Skeletal muscle cell (primary cell): ENCODE measurements at regions not wholly inside any gene's neighbourhood (a gene's known extent, or its start where the extent isn't known, plus 50 kb on each side); places are given as distances from the start of the nearest gene placed in this dataset.

Source experiments
- DNase-seq: peaks from one replicate; pipeline ENCODE4 v3.0.0-alpha.2; 2010; ENCODE audit warnings: low read depth
- H3K4me3 ChIP-seq: 2 replicates; pipeline ENCODE4 v1.5.1; 2011; ENCODE audit warnings: low read depth, mild to moderate bottlenecking, control low read depth, low read length, moderate library complexity

DNA sequence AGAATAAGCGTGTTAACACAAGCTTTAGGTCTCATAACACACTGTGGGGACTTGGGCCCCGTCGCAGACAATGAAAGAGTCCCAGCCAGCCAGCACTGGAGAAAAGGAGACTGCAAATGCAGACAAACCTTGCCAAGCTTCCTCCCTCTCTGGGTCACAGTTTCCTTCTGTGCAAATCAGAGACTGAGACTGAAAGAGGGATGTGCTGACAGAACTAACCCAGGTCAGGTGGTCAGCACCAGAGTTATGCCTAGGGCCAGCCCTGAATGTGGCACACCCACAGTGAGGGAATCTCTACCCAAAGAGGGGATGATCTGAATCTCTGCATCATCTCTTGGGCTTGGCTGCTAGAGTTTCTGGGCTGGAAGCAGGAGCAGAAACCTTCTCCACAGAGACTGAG lies 282.3 kb upstream of the CCL2 start:
- no peak overlapping the region for H3K4me3 ChIP-seq
- no peak for DNase-seq

DNA sequence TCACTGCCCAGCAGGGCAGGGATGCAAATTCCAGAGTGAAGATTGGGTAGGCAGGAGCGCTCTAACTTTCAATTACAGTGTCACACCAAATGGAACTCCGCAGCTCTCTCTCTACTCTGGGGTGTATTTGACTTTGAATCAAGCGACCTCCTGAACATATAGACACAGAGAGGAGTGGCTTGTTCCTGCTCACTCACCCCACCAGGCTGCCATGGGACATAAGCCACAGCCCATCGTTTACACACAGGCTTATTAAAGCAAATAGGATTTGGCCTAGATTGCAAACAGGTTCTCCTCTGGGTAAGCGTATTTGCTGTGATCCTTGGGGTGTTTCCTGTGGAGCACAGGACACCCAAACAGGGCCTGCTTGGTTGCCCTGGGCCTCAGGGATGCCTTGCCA lies 281.6 kb upstream of the CCL2 start:
- DNase-seq = no peak
- H3K4me3 ChIP-seq = no peak overlapping the region

DNA sequence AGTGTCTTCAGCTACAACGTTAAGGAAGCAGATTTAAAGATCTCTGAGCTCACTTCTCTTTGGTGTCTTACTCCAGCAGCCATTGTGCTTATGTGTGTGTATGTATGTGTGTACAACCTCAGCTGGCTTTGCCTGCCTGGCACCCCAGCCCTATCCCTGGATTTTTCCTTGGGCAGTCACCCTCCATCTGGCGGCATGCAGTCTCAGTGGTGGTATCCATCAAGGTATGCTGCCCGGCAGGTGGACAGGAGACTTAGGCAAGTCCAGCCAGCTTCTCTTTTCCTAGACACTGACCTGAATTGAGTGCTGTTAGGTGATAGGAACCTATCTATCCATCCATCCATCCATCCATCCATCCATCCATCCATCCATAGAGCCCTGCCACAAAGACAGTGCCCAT lies 280.8 kb upstream of the CCL2 start:
- no peak overlapping the region for H3K4me3 ChIP-seq
- DNase-seq = no peak

DNA sequence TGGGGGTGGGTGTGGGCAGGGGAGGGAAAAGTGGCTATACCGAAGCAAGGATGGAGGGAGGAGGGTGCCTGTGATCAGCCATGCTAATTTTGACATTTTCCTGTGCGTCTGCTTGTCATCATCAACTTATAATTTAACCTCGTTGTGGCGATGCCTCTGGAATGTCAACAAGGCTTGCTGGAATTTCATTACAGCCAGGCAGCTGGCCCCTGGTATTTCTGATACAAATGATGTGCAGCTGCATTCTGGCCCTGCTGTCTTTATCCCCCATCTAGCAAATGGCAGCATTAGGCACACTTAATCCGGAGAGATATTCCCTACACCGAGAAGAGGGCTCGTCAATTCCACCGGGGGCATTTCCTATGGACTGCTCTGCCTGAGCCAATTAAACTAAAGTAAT lies 278.3 kb upstream of the CCL2 start:
- DNase-seq = no peak
- H3K4me3 ChIP-seq = no peak overlapping the region

DNA sequence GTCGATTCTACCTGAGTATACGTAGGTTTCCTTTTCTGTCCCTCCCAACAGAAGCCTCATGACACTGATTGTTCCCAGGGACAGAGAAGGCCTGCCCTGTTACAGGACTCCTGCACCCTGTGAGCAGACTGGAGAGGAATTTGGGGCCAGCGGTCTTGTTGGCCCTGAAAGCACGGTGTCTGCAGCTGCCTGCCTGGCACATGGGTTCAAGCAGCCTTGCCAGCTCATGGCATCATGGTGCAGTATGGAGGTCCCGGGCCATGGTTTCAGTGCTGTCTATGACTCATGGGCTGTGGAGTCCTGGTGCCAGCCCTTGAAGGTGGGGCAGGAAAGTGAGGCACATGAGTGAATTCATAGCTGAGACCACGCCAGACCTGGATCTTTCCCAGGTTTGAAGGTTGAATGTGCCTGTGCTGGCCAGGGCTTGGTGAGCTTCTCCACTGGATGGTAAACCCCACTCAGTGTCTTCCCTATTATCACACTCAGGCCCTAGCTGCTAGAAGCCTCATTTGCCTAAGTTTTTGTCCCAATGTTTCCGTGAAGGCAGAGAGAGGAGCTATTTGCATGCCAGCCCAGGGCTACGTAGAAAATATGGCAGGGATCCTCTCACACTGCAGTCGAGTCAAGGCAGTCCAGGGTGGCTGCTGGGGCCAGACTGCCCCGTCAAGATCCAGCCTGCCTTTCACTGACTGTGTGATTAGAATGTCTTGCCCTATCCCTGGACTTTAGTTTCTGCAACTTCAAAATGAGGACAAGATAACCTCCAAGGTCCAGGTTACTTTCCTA lies 277.2 kb upstream of the CCL2 start:
- no peak for DNase-seq
- H3K4me3 ChIP-seq = no peak overlapping the region

DNA sequence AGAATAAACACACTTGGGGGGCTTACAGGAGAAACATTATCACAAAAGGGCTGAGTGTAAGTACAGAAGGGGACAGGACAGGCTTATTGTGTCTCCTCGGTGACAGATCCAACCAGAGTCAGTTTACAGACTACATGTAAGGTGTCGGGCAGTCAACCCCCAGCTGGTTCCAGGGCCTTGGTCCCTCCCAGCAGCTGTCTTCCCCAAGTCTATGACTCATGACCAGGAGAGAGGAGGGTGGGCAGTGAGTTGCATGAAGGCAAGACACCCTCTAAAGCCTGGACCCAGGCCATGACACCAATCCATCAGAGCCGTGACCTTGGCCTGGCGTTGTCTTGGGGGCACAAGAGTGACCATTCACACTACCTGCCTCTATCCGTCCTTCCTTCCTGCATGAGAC lies 276.2 kb upstream of the CCL2 start:
- no peak overlapping the region for H3K4me3 ChIP-seq
- no peak for DNase-seq

DNA sequence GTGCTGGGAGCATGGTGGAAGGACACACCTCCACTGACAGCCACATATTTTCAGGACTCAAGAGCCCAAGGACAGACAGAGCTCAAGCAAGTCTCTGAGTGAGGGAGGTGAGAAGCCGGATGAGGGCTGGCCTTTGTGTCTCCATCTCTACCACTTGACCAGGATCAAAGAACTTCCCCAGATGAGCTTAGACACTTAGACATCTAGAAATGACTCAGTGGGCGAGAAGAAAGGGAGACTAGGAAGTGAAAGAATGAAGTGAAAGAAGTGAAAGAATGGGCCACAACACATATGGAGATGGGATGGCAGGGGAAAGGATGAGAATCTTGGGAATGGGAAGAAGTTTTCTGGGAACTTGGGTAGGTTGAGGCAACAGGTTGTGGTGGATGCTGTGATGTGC lies 274.9 kb upstream of the CCL2 start:
- no peak overlapping the region for H3K4me3 ChIP-seq
- no peak for DNase-seq

DNA sequence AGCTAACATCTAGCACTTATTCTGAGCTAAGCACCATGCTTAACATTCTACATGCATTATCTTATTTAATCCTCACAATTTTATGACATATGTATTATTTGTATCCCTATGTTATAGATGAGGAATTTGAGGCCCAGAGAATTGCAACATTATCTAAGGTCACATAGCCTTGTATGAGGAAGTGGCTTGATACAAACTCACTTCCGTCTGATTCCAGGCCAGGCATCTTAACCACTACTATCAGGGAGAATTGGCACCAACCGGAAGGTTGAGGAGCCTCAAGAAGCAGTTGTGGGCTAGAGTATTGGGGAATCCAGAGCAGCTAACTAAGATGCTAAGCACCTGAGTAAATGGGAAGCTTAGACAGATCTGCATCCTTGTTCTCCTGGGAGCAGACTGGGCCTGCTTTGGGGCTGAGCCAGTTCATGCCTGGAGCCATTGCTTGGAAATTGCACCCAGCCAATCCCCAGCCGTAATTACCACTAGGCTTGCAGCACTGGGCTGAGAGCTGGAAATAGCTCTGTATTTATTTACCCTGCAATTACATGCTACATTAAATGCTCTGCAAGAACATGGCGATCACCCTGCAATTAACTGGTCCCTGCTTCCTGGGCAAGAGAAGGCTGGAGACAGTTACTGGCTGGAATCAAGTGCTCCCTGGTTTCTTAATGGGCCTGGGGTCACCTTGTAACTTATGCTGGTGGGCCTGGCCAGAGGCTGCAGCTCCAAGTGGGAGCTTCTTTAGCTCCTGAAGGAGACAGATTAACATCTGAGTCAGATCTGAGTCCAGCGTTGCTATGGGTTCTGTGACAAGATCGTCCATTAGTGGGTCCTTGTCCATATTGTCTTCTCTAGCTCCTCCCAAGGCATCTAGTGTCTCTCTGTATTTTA lies 273.1 kb upstream of the CCL2 start:
- no peak for DNase-seq
- H3K4me3 ChIP-seq = no peak overlapping the region

DNA sequence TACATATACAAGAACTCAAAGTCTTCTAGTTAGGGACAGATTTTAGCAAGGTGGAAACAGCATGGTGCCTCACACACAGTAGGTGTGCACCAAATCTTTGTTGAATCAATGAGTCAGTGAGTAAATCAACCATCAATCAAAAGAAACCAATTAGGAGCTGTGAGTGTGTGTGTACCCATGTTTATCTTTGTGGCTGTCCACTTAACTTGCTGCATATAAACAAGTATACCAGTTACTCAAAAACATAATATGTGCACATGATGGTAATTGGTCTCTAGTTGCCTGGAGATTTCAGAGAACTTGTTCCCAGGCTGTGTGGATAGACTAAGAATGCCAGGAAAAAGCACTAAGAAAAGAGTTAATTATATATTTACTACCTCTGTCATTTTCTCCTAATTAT lies 272.2 kb upstream of the CCL2 start:
- DNase-seq = no peak
- H3K4me3 ChIP-seq = no peak overlapping the region

DNA sequence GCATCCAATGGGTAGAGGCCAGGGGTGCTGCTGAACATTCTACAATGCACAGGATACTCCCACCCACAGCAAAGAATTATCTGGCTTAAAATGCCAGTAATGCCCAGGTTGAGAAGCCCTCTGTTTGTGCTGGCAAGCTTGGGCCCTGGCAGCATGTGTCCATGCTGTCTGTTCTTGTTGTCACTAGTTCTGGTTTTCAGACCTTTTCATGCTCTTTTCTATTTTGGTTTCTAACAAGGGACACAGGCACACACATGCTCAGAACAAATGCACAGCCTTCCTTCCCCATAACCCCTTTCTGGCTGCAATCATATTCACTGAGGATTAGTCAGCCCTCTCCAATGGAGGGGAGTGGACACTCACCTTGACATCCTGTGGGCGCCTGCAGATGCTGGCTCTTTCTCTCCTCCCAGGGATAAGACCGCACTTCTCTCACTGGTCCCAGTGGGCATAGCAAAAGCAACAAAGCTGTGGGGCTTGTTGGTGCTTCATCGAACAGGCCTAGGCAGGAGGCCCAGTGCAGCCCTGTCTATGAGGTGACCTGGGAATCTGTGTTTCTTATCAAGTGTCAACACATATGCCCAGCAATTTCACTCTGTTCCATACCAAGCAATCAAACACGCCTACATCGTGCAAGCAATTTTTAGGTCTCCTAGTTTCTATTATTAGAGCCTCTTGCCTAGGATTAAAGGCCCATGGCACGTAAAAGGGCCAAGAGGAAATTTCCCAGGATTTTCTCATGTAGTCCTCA lies 271.1 kb upstream of the CCL2 start:
- no peak for DNase-seq
- no peak overlapping the region for H3K4me3 ChIP-seq

DNA sequence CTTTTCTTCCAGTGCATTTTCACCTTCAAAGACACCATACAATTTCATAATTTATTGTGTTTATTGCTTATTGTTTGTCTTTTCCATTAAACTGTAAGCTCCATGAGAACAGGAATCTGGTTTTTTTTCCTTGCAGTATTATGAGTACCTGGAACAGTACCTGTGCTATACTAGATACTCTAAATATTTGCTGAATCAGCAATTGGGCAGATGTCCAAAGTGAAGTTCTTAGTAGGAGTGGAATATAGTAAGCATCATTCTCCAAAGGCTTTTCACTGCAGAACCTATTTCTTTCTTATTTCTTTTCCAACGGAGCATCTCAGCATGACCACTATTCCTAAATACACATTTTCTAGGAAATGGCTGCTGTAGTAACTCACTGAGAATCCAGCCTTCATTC lies 269.0 kb upstream of the CCL2 start:
- H3K4me3 ChIP-seq = no peak overlapping the region
- no peak for DNase-seq

DNA sequence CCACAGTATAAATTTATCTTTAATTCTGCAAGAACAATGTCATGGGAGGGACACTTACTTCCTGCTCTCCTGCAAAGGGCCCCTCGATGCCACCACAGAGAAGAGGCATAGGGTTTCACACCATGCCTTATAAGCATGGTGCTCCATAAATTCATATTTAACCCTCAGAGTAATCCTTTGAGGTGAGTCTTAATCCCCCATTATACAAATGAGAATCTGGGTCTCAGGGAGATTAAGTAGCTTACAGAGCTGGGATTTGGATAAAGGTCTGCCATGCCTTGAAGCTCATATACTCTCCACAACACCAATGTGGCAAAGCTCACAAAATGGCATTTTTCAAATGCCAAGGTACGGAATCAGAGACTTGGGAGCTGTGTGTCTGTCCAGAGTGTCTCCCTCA lies 268.5 kb upstream of the CCL2 start:
- H3K4me3 ChIP-seq = no peak overlapping the region
- DNase-seq = no peak

DNA sequence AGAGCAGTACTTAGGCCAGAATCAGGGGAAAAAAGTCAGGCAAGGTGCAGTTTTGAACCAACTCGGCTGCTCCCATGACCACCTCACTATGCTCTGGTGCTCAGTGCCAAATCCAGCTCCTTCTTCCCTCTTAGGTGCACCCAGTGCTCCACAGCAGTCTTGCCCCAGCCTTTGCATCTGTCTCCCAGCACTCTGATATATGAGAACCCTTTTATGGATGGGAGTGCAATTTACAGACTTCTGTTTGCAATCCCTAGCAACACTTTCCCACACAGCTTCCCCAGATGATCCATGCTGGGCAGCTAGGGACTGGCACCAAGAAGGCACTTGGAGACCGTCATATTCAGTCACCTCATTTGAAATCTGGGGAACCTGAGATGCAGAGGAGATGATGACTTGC lies 267.9 kb upstream of the CCL2 start:
- H3K4me3 ChIP-seq = no peak overlapping the region
- no peak for DNase-seq

DNA sequence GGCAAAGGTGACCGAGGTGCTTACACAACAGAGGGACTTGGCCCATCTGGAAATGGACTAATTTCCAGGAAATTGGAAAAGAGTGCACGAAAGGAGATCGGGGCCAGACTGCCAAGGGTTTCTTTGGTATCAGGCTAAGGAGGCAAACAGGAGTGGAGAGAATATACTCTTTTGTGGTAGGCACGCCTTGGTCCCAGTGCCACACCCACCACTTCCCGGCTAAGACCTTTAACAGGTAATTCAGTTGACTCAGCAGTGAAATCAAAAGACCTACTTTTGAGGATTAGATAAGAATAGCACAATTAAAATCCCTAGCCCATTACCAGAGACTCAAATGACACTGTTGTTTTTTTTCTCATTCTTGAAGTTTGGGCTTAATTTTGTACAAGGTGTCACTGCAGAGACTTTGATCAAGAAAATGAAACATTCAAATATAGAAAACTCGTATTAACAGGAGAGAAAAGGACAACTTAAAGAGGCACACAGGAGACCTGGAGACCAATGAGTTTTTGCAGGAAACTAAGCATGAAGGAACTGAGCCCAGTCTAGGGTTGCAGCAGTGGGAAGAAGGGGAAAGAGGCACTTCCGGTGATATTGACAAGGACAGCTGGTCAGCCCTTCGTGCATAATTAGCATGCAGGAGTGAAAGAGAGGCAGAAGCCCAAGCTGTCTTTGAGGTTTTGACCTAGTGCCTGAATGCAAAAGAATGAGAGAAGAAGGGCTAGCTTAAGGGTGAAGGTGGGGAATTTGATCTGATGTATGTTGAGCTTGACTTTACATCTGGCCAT lies 265.5 kb upstream of the CCL2 start:
- DNase-seq = no peak
- H3K4me3 ChIP-seq = no peak overlapping the region

DNA sequence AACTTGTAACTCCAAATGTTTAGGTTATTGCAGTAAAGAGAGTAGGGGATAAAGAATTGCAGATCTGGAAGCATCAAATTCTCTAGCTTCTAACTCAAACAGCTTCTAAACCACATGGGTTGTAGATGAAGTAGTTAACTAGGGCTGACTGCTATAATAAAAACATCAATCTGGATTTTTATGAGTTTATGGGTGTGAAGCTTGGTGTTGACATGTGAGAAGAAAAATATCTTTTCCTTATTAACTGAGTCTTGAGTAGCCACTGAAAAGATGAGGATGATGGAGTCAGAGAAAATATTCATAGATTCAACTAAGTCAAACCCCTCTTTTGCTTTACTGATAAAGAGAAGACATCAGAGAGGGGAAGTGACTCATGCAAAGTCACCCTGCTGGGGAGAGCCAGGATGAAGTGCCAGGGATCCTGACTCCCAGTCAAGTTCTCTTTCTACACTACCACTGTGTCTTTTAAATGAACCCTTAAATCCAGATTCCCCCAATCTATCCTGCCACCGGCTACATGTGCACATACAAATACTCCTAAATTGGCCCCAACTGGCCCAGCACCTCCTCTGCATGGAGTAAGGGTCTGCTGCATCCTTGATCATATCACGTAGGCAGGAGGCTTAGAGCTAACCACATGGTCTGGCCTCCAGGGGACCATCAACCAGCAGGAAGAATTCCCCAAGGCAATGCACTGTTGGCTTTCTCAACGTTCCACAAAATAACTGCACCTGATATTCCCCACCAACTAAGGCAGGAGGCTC lies 264.0 kb upstream of the CCL2 start:
- H3K4me3 ChIP-seq = no peak overlapping the region
- no peak for DNase-seq

DNA sequence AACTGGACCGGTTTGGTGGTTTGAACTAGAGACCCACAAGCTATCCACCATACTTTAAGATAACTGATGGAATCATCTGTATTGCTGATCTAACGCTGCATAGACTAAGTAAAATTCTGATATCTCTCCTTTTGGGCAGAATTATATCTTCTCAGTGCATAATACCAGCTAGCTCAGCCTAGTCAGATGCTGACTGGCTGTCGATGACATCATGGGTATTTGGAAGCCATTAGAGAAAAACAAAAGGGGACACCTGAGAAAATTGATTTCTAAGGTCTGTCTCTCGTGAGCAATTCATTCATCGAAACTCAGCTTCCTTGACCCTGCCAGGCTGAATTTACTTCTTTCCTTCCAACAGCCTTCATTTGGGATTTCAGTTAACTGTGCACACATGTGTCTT lies 263.0 kb upstream of the CCL2 start:
- H3K4me3 ChIP-seq = no peak overlapping the region
- DNase-seq = no peak

DNA sequence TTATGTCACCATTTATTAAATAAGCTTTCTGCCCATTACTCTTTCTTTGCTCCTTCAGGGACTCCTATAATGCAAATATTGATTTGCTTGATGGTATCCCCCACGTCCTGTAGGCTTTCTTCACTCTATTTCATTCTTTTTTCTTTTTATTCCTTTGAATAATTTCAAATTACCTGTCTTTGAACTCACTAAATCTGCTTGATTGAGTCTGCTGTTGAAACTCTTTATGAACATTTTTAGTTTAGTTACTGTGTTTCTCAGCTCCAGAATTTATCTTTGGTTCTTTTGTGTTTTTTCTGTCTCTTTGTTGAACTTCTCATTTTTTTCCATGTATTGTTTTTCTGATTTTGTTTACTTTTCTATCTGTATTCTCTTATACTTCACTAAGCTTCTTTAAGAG lies 254.4 kb upstream of the CCL2 start:
- no peak overlapping the region for H3K4me3 ChIP-seq
- no peak for DNase-seq

DNA sequence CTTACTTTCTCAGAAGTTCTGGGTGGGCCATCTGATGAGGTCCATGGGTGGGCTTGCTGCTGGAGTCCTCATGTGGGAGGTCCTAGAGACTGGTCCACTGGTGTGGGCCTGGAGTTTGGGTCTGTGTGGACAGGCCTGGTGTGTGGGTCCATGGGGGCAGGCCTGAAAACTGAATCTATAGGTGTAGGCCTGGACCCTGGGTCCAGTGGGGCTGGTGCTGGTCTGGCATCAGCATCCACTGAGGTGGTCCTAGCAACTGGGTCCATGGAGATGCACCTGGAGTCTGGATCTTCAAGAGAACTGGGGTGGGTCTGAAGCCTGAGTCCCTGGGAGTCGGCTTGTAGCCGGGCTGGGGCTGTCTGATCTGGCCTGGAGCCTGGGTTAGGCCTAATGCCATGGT lies 253.8 kb upstream of the CCL2 start:
- DNase-seq = no peak
- H3K4me3 ChIP-seq = no peak overlapping the region

DNA sequence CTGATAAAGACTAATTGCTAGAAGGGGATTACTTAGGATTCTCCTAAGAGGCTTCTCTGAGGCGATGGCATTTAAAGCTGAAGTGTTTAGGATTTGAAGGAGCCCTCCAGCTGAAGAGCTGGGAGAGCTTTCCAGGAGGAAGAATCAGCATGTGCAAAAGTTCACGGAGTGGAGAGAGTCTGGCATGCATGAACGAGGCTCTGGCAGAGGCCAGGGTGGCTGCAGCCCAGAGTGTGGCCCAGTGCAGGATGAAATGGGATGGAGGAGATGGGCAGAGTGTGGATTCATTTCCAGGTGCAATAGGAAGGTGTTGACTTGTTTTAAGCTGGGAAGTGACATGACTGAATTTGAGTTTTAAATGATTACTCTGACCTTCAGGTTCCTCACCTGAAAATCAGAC lies 249.0 kb upstream of the CCL2 start:
- DNase-seq = no peak
- H3K4me3 ChIP-seq = no peak overlapping the region
